Testis (tissue), 2 donors: ENCODE measurements at regions not wholly inside any gene's neighbourhood (a gene's known extent, or its start where the extent isn't known, plus 50 kb on each side); places are given as distances from the start of the nearest gene placed in this dataset.

Experiments
- POLR2A ChIP-seq: fragments of 450-650 bp; IDR thresholded peaks from one replicate; pipeline ENCODE4 v1.6.1; 2017; ENCODE audit warnings: antibody characterized with exemption, mild to moderate bottlenecking, moderate library complexity
- TF ChIP-seq, protein P1 (sequence below), 3 experiments: fragments of 450-650 bp in 2 of 3; fragments of 200-600 bp in 1 of 3; sonication (generic) in 1 of 3; IDR thresholded peaks; one replicate each; pipeline ENCODE4 v1.5.1; 2016 to 2019; ENCODE audit warnings: antibody characterized with exemption in 3 of 3, mild to moderate bottlenecking in 2 of 3, moderate library complexity in 1 of 3

DNA sequence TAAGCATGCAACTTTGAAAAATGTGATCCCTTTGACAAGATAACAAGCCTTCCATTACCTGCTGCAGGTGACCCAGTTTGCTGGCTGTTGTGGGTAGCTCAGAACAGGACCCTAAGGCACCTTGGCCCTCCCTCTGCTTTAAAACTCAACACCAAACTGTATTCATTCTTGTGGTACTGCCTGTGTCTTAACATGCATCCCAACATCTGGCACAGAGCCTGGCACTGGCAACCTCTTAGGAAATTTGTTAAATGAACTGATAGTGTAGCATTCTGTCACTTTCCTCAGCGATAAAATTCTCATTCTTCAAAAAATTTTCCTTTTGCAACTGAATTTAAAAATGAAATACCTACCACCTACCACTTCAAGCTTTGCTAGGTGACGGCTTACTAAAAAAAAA is 287.3 kb upstream of the ADAMTS9 start:
- TF ChIP-seq, protein P1, sequence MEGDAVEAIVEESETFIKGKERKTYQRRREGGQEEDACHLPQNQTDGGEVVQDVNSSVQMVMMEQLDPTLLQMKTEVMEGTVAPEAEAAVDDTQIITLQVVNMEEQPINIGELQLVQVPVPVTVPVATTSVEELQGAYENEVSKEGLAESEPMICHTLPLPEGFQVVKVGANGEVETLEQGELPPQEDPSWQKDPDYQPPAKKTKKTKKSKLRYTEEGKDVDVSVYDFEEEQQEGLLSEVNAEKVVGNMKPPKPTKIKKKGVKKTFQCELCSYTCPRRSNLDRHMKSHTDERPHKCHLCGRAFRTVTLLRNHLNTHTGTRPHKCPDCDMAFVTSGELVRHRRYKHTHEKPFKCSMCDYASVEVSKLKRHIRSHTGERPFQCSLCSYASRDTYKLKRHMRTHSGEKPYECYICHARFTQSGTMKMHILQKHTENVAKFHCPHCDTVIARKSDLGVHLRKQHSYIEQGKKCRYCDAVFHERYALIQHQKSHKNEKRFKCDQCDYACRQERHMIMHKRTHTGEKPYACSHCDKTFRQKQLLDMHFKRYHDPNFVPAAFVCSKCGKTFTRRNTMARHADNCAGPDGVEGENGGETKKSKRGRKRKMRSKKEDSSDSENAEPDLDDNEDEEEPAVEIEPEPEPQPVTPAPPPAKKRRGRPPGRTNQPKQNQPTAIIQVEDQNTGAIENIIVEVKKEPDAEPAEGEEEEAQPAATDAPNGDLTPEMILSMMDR (IDR thresholded peaks at IDR 0.05) = no peak
- no peak for TF ChIP-seq POLR2A
